PC-3 (cell line): ENCODE measurements at regions not wholly inside any gene's neighbourhood (a gene's known extent, or its start where the extent isn't known, plus 50 kb on each side); places are given as distances from the start of the nearest gene placed in this dataset.
A peak's percentile ranks its signal among the peaks of the same experiment; 100 is the strongest.

ENCODE experiments used
- ATAC-seq: fragments of 200-7000 bp; cut with Tn5 transposase; 2 replicates; pipeline ENCODE4 v1.9.1; 2020; ENCODE audit warnings: mild to moderate bottlenecking, moderate library complexity
- BruUV-seq: library from RNA; stranded (reverse); fragments of 400-500 nt; replicated peaks from 2 replicates; lab custom pipeline; 2021; lab: Mats Ljungman, UMichigan
- CTCF ChIA-PET: fragments of 300-600 bp; sonication (Branson Sonifier 250); formaldehyde crosslinking; loops from one replicate; lab custom pipeline; 2022; ENCODE audit warnings: antibody characterized with exemption; lab: Charles Lee
- POLR2A ChIA-PET: fragments of 300-600 bp; sonication (Branson Sonifier 250); formaldehyde crosslinking; loops from one replicate; lab custom pipeline; 2022; ENCODE audit warnings: antibody characterized with exemption; ENCODE audit not compliant: unreplicated experiment; lab: Charles Lee
- DNase-seq: peaks from one replicate; pipeline ENCODE4 v3.0.0-alpha.2; 2015
- H2AFZ ChIP-seq: fragments of 300-600 bp; sonication (generic); 2 replicates; pipeline ENCODE4 v1.6.0; 2016; ENCODE audit warnings: antibody characterized with exemption, low read length
- H3F3A ChIP-seq: fragments of 300-600 bp; sonication (generic); one replicate; pipeline ENCODE4 v1.6.0; 2017; ENCODE audit warnings: antibody characterized with exemption, low read length, control low read depth, mild to moderate bottlenecking; ENCODE audit not compliant: unreplicated experiment
- H3K27ac ChIP-seq: fragments of 300-600 bp; sonication (generic); 2 replicates; pipeline ENCODE4 v1.5.1; 2016; ENCODE audit warnings: mild to moderate bottlenecking, low read length
- H3K27me3 ChIP-seq: fragments of 300-600 bp; sonication (generic); 2 replicates; pipeline ENCODE4 v1.6.1; 2016; ENCODE audit warnings: low read length, mixed read lengths
- H3K36me3 ChIP-seq: fragments of 300-600 bp; sonication (generic); 2 replicates; pipeline ENCODE4 v1.6.1; 2016; ENCODE audit warnings: low read depth, mixed run types, low read length, mixed read lengths
- H3K4me1 ChIP-seq: fragments of 300-600 bp; sonication (generic); 2 replicates; pipeline ENCODE4 v1.5.1; 2016; ENCODE audit warnings: low read length; ENCODE audit not compliant: insufficient read depth
- H3K4me2 ChIP-seq: fragments of 300-600 bp; sonication (generic); 2 replicates; pipeline ENCODE4 v1.6.0; 2016; ENCODE audit warnings: low read length
- H3K4me3 ChIP-seq: fragments of 300-600 bp; sonication (generic); 2 replicates; pipeline ENCODE4 v1.5.1; 2016; ENCODE audit warnings: mild to moderate bottlenecking, low read length, mixed read lengths
- H3K79me2 ChIP-seq: fragments of 300-600 bp; sonication (generic); 2 replicates; pipeline ENCODE4 v1.6.1; 2017; ENCODE audit warnings: low read length, mixed read lengths
- H3K9ac ChIP-seq: fragments of 300-600 bp; sonication (generic); 2 replicates; pipeline ENCODE4 v1.6.0; 2016; ENCODE audit warnings: mild to moderate bottlenecking, low read length
- H3K9me2 ChIP-seq: fragments of 300-600 bp; sonication (generic); replicated peaks from 2 replicates; pipeline ENCODE4 v1.6.1; 2016; ENCODE audit warnings: mixed run types, low read length, mixed read lengths
- H3K9me3 ChIP-seq: fragments of 300-600 bp; sonication (generic); 2 replicates; pipeline ENCODE4 v1.6.1; 2016; ENCODE audit warnings: low read length, mixed read lengths
- H4K20me1 ChIP-seq: fragments of 300-600 bp; sonication (generic); 2 replicates; pipeline ENCODE4 v1.6.1; 2016; ENCODE audit warnings: low read length, mixed read lengths
- EZH2 ChIP-seq: fragments of 300-600 bp; sonication (generic); IDR thresholded peaks from one replicate; pipeline ENCODE4 v1.6.1; 2017; ENCODE audit warnings: antibody characterized with exemption, mild to moderate bottlenecking, low read length; ENCODE audit not compliant: unreplicated experiment
- EZH2phosphoT487 ChIP-seq: fragments of 300-600 bp; sonication (generic); IDR thresholded peaks from 2 replicates; pipeline ENCODE4 v1.6.1; 2018; ENCODE audit warnings: mild to moderate bottlenecking, antibody characterized with exemption, low read length, borderline replicate concordance
- intact Hi-C: fragments of 100-400 bp; cut with micrococcal nuclease; formaldehyde crosslinking; loops from 2 replicates; pipeline ENCODE4 v1.9.0; 2023
- TF ChIP-seq, protein P1 (sequence below): fragments of 300-600 bp; sonication (generic); conservative IDR thresholded peaks from 2 replicates; pipeline ENCODE4 v1.5.1; 2017; ENCODE audit warnings: antibody characterized with exemption, low read depth, mild to moderate bottlenecking, low read length

DNA sequence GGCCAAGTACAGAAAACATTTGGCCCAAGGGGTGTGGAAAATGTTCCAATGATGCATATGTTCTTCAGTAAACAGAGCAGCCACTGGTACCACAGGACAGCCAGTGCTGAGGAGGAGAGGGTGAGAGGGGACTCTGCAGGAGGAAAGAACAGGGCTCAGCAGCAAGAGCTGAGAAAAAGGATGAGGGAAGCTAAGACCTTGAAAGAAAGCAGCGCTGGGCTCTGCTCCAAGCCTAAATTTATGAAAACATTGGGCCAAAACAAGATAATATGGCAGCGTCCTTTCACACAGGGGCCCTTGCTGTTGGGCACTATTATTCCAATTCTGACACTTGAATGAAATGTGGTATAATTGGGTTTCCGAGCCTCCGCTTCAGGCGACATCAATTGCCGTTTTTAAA is 939.0 kb upstream of the FANCL start:
- H3K9me2 ChIP-seq: no peaks in the 10 kb centered on the region
- no peaks in the 10 kb centered on the region for H3K9me3 ChIP-seq
- H3K9ac ChIP-seq: no peak overlapping the region
- H3K36me3 ChIP-seq: no peaks in the 10 kb centered on the region
- H3K4me1 ChIP-seq: no peaks in the 10 kb centered on the region
- DNase-seq (no peak), ATAC-seq (no peak)
- intact Hi-C loops: loop anchor here (10.0 kb wide), 1 partner anchor 415 kb away; no protein-coding TSS in a partner anchor
- no peaks in the 10 kb centered on the region for H3K79me2 ChIP-seq
- no peak overlapping the region for H2AFZ ChIP-seq
- no peak overlapping the region for H3K4me3 ChIP-seq
- ChIA-PET POLR2A (no interaction called here), CTCF (no interaction called here)
- no peak for TF ChIP-seq EZH2
- TF ChIP-seq EZH2phosphoT487: no peak
- TF ChIP-seq, protein P1, sequence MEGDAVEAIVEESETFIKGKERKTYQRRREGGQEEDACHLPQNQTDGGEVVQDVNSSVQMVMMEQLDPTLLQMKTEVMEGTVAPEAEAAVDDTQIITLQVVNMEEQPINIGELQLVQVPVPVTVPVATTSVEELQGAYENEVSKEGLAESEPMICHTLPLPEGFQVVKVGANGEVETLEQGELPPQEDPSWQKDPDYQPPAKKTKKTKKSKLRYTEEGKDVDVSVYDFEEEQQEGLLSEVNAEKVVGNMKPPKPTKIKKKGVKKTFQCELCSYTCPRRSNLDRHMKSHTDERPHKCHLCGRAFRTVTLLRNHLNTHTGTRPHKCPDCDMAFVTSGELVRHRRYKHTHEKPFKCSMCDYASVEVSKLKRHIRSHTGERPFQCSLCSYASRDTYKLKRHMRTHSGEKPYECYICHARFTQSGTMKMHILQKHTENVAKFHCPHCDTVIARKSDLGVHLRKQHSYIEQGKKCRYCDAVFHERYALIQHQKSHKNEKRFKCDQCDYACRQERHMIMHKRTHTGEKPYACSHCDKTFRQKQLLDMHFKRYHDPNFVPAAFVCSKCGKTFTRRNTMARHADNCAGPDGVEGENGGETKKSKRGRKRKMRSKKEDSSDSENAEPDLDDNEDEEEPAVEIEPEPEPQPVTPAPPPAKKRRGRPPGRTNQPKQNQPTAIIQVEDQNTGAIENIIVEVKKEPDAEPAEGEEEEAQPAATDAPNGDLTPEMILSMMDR: no peak
- H3K27ac ChIP-seq: no peak overlapping the region
- no peaks in the 10 kb centered on the region for H4K20me1 ChIP-seq
- H3K27me3 ChIP-seq: peaks cover 10% of the 10 kb centered on the region; the same call in 1 of the 2 replicates
- H3F3A ChIP-seq: no peaks in the 10 kb centered on the region
- no peak overlapping the region for H3K4me2 ChIP-seq
- no TSS peak for BruUV-seq

DNA sequence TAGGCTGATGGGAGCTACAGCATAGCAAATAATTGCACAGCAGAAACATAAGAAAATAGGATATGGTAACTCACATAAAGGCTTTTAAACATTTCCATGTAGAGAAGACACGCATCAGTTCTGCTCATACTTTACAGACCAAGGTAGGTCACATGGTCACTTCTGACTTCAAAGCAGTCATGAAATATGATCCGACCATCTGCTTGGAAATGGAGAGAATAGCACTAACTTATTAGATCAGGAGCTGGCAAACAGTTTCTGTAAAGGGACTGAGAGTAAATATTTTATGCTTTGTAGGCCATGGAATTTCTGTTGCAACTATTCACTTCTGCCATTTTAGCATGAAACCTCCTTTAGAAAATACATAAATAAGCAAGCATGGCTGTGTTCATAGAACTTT is 936.6 kb upstream of the FANCL start:
- ChIA-PET POLR2A (no interaction called here), CTCF (no interaction called here)
- H3K9me2 ChIP-seq: no peaks in the 10 kb centered on the region
- no peaks in the 10 kb centered on the region for H3K9me3 ChIP-seq
- H3K27ac ChIP-seq: no peak overlapping the region
- no peaks in the 10 kb centered on the region for H3F3A ChIP-seq
- no peak for DNase-seq
- BruUV-seq: no TSS peak
- no peak overlapping the region for H3K9ac ChIP-seq
- no peaks in the 10 kb centered on the region for H3K36me3 ChIP-seq
- no peaks in the 10 kb centered on the region for H4K20me1 ChIP-seq
- no peak overlapping the region for H3K4me2 ChIP-seq
- ATAC-seq: no peak
- TF ChIP-seq, protein P1: no peak
- TF ChIP-seq EZH2 (no peak), EZH2phosphoT487 (no peak)
- peaks cover 27% of the 10 kb centered on the region for H3K27me3 ChIP-seq
- H3K79me2 ChIP-seq: no peaks in the 10 kb centered on the region
- no peaks in the 10 kb centered on the region for H3K4me1 ChIP-seq
- H3K4me3 ChIP-seq: no peak overlapping the region
- intact Hi-C loops: no loop called here
- H2AFZ ChIP-seq: no peak overlapping the region

DNA sequence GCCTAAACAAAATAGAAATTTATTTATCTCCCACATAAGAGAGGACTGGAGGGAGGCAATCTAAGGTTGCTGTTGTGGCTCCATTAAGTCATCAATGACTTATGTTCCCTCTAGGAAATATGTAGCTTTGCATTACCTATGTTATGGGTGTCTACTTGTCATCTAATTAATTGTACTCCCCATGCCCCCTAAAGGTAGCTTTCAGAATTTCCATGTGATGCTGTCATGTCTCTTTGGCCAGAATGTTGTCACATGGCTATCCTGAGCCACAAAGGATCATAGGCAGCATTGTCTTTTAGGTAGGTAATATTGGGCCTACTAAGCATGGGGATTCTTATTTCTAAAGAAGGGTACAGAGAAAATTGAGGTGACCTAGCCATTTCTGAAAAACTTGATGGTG is 935.6 kb upstream of the FANCL start:
- no peak for ATAC-seq
- CTCF ChIA-PET: no interaction called here
- POLR2A ChIA-PET: no interaction called here

More for the DNA sequence above, 935.6 kb upstream of the FANCL start:
- no peak overlapping the region for H3K9ac ChIP-seq
- H3K36me3 ChIP-seq: no peaks in the 10 kb centered on the region
- no peaks in the 10 kb centered on the region for H3K4me1 ChIP-seq
- BruUV-seq: no TSS peak
- no peaks in the 10 kb centered on the region for H4K20me1 ChIP-seq
- no peaks in the 10 kb centered on the region for H3K9me2 ChIP-seq
- DNase-seq: peak; percentile 3
- H2AFZ ChIP-seq: no peak overlapping the region
- H3K27ac ChIP-seq: no peak overlapping the region
- intact Hi-C loops: no loop called here
- H3F3A ChIP-seq: no peaks in the 10 kb centered on the region
- H3K27me3 ChIP-seq: peaks cover 27% of the 10 kb centered on the region
- TF ChIP-seq EZH2: no peak
- TF ChIP-seq, protein P1: 0 out of 2 replicates have a peak, but pooled peaks have one; percentile 19
- no peaks in the 10 kb centered on the region for H3K9me3 ChIP-seq
- H3K79me2 ChIP-seq: no peaks in the 10 kb centered on the region
- no peak overlapping the region for H3K4me3 ChIP-seq
- no peak overlapping the region for H3K4me2 ChIP-seq
